ENCODE measurements at regions not wholly inside any gene's neighbourhood (a gene's known extent, or its start where the extent isn't known, plus 50 kb on each side); places are given as distances from the start of the nearest gene placed in this dataset.
A peak's percentile ranks its signal among the peaks of the same experiment; 100 is the strongest.
"Not testable (repeated sequence)": the region's sequence is repeated elsewhere in the genome, so short reads cannot be mapped to it uniquely, and the experiment has no call there.

DNA sequence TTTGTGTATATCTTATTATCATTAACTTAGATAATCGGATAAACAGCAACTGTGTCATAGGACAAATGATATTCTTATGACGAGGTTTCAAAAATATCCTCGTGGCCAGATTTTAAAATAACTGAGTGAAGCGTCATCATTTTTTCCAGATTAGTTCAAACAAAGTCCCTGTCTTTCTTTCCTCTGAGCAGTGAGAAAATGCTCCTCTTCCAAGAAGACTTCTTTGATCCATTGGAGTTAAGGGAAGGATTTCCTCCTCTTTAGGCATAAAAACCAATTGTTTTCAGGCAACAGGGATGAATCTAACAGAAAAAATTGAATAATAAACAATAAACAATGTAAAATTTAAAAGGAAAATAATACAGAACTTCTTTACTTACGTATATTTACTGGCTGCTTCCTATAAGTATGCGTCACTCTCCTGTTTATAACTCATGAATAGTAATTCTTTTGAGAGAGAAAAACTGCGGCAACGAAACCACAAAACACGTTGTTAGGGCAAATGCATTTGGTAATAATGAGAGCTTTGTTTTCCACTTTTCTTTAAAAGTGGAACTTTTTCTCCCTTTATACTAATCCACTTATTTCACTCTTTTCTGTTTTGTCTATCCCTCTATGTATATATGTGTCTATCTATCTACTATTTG lies 419.4 kb upstream of the ONECUT1 start:
- no peak for DNase-seq

- DNase-seq = no peak
Observed at GRCh38 chr15:53208751-53209150, 418.6 kb upstream of the ONECUT1 start.

DNA sequence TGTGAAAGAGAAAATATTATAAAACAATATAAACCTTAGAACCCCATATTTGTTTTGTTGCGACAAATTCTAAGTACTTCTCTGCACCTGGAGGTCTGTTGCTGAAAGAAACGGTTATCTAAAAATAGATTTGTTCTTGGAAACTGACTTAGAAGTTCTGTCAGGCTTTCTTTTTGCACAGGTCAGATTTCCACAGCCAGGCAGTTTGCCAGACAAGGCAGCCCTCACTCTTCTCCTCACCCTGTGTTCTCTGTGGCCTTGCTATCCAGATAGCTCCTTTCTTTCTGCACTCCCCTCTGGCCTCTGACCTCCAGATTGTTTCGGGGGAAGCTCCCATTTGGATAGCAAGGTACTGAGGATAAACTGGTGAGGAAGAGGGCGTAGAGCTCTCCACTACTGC lies 413.3 kb upstream of the ONECUT1 start:
- no peak for DNase-seq

DNA sequence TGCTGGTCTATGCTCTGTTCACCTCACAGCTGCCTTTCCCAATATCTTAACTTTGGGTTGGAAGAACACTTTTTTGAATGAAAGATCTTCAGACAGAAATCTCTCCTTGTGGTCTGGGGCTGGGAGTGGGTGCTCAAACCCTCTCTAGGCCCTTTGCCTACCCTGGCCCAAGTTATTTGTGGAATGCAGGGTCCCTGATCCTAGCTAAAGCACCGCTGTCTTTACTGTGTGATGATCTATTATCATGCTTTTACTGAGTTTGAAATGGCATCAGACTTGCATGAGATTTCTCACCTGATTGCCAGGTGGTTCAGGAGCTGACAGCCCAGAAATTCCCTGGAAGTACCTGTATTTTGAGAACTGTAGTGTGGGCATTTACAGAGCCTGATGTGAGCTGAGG lies 412.7 kb upstream of the ONECUT1 start:
- DNase-seq = no peak

GRCh38 chr15:53197426-53197839 lies 407.3 kb upstream of the ONECUT1 start:
- DNase-seq = peak; percentile 64

DNA sequence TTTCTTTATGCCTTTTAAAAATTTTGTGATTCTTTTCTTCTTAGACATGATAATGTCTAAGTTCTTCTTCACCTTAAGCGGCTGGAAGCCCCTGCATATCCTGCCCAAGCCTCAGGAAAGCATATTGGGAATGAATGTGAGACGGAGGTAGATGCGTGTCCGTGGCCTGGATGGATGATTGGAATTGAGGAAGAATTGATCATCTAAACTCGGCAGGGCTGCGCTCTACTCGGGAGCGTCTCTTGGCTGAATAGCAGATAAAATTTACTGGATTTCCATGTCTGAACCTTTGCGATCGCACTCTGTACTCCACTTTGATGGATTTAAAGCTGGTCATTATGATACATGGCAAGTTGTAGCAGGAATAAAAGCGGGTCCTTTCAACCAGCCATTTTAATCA lies 406.7 kb upstream of the ONECUT1 start:
- no peak for DNase-seq

DNA sequence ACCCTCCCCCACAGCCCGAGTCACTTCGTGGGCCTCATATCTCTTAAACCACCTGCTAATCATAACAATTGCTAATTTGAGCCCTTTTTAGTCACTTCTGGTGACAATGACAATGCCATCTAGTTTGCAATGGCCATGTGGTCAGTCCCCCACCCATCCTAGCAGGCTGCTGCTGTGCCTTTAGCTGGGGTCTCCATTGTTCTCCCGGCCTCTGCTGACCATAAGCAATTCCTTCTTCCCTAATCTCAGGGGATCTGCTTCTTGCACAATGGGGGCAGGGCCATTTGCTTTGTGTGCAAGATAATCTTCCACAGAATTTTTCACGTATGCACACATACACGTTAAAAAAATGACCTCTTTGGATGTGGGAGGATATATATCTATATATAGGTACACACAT lies 406.1 kb upstream of the ONECUT1 start:
- no peak for DNase-seq

DNA sequence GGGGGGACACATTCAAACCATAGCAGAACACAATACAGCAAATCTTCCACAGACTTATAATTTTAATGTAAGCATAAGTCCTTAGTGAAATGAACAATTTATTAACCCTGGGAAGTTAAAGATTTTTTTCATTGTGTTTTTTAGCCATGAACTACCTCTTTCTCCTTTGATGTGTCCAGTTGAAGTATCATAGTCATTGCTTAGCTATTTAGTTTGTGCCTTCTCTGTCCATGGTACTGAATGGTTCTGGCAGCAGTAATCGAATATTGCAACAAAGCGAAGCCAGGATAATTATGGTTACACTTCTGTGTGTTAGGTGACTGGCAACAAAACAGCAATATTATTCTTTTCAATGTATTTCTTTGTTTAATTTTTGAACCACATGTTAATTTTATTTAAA lies 403.0 kb upstream of the ONECUT1 start:
- no peak for DNase-seq

- DNase-seq = no peak
Observed at GRCh38 chr15:53189860-53190259, 399.7 kb upstream of the ONECUT1 start.

DNA sequence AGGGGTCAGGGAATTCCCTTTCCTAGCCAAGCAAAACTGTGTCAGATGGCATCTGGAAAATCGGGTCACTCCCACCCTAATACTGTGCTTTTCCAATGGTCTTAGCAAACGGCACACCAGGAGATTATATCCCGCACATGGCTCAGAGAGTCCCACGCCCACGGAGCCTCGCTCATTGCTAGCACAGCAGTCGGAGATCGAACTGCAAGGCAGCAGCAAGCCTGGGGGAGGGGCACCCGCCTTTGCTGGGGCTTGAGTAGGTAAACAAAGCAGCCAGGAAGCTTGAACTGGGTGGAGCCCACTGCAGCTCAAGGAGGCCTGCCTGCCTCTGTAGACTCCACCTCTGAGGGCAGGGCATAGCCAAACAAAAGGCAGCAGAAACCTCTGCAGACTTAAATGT lies 393.3 kb upstream of the ONECUT1 start:
- DNase-seq = not testable (repeated sequence)

DNA sequence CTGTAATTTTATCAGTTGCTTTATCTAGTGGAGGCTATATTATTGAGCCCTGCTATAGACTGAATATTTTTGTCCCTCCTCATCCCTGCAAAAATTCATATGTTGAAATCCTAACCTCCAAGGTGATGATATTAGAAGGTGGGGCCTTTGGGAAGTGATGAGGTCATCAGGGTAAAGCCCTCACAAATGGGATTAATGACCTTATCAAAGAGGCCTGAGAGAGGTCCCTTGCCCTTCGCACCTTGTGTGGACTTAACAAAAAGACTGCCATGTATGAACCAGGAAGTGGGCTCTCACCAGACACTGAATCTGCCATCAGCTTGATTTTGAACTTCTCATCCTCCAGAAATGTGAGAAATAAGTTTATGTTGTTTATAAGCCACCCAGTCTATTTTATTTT lies 381.4 kb upstream of the ONECUT1 start:
- DNase-seq = no peak

GRCh38 chr15:53166684-53167201 lies 376.6 kb upstream of the ONECUT1 start:
- no peak for DNase-seq

DNA sequence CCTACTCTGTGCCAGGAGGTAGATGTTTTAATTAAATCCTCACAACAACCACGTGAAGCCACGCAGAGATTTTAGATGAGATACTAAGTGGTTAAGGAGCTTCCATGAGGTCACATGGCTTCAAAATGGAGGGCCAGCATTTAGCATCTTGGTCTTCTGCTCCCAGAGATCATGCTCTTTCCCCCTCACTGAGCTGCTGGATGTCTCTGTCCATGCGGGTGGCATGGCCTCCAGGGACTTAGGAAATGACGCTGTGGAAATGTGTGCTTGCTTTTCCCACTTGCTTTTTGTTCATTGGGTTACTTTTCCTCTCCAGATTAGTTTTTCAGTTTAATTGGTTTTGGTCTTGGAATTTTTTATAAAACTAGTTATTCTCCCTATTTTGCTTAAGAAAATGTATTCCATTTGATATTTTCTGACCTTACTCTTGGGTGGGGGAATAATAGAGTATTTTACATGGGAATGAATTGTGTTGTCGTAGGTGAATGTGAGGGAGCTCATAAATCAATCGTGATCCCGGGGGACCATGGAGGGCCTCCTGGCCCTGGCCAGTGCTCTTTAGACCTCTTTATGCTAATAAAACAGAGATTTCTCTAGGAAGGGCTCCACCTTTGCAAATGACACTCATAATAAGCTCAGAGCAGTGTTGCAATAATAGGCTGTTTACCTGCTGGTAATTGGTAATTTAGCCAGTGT lies 376.0 kb upstream of the ONECUT1 start:
- no peak for DNase-seq

DNA sequence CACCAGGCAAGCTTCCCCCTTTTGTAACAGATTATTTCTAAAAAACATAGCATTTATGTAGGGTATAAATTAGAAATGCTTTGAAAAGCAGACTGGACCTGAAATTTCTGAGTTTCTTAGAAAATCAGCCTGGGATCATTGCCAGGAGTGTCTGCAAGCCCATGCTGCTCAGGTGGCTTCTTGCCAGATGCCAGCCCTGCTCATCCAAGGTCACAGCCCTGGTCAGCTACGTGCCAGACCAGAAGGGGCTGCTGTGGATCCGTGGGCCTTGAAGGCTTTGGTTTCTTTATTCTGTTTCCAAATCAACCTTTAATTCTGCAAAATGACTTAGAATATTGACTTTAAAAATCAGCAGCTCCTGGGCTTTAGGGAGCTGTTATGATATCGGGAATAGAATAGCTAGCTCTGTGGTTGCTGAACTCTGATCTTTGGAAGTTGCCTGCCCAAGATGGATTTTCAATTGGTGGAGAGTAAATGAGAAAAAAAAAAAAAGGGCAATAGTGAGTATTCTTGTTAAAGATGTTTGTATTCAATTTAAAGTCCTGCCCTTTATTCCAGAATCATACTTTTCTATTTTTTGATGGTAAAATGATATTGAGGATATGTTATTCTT lies 370.1 kb upstream of the ONECUT1 start:
- DNase-seq = no peak

GRCh38 chr15:53159458-53159857 lies 369.3 kb upstream of the ONECUT1 start:
- no peak for DNase-seq

- DNase-seq = no peak
Observed at GRCh38 chr15:53158995-53159394, 368.9 kb upstream of the ONECUT1 start.

GRCh38 chr15:53133255-53133850 lies 343.2 kb upstream of the ONECUT1 start:
- DNase-seq = no peak

GRCh38 chr15:53130943-53131342 lies 340.8 kb upstream of the ONECUT1 start:
- no peak for DNase-seq

- DNase-seq = no peak
Observed at GRCh38 chr15:53129121-53129904, 339.2 kb upstream of the ONECUT1 start.

GRCh38 chr15:53128652-53129051 lies 338.5 kb upstream of the ONECUT1 start:
- no peak for DNase-seq

GRCh38 chr15:53126144-53126543 lies 336.0 kb upstream of the ONECUT1 start:
- no peak for DNase-seq

DNA sequence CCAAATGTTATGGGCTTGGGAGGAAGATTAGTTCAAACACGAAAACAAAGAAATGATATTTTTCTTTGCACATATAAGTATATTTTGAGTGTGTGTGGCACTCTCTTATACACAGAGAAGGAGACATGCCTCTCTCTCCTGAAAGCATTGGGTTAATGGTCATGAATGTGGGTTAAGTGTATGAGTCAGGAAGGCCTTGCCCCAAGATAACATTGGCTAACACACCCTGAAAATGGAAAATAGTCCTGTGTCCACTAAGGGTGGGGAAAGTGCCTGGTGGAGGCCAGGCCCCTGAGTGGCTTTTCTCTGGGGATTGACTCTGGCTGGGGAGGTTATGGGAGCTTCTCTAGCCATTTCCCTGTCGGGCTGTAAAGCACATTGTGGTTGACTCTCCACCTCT lies 332.7 kb upstream of the ONECUT1 start:
- no peak for DNase-seq

GRCh38 chr15:53116915-53117314 lies 326.8 kb upstream of the ONECUT1 start:
- not testable (repeated sequence) for DNase-seq
